ENCODE measurements at regions not wholly inside any gene's neighbourhood (a gene's known extent, or its start where the extent isn't known, plus 50 kb on each side); places are given as distances from the start of the nearest gene placed in this dataset.
"Not testable (repeated sequence)": the region's sequence is repeated elsewhere in the genome, so short reads cannot be mapped to it uniquely, and the experiment has no call there.

DNA sequence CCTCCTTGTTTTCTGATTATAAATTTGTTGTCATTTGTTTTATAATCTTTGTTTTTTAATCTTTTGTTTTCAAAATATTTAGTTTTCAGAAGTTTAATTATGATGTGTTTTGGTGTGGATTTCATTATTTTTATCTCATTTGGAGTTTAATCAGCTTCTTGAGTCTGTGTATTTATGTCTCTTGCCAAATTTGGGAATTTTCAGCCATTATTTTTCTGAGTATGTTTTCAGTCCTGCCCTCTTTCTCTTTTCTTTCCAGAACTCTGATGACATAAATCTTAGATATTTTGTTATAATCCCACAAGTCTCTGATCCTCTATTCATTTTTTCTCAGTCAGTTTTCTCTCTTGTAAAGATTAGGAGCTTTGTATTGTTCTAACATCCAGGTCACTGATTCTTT is 89.8 kb downstream of the RHOU start:
- DNase-seq: no peak

DNA sequence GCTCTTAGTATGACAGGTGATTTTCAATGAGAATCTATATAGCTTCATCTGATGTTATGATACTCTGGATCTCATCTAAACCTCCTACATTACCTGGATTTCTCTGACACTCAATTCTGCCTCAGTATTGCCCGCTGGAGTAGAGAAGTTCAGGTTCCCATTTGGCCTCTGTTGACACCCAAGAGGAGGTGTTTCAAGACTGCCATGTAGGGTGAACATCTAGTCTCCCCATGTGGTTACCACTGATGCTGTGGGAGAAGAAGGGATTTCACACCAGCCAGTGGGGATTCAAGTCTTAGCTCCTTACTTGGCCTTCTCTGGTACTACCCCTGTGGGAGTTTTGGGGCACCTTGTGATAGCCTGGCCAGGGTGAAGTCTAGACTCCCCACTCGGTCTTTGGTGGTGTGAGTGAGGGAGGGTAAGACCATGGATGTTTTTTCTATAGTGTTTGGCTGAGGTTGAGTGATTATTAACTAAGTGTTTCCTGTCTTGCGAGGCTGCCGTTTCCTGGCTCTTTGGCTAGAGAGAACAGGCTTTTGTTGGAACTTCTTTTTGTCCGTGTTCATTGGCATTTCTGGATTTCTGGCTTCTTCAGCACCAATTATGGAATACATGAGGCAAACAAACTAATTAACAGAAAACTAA is 90.7 kb downstream of the RHOU start:
- no peak for DNase-seq

DNA sequence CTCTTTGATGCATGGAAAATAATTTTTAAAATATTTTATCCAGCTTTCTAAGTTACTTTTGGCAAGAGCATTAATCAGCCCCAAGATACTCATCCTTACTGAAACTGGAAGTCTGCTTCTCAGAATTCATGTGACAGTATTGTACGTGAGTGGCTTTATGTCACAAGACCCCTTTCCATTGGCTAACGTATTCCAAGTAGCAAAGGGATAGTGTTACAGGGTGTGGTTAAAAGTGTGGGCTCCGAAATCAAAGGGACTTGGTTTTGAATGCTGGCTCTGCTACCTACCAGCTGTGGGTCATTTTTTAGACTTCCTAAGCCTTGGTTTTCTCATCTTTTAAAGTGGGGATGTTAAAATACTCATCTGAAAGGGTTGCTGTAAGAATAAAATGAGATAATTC is 91.7 kb downstream of the RHOU start:
- peak; percentile 42 for DNase-seq

DNA sequence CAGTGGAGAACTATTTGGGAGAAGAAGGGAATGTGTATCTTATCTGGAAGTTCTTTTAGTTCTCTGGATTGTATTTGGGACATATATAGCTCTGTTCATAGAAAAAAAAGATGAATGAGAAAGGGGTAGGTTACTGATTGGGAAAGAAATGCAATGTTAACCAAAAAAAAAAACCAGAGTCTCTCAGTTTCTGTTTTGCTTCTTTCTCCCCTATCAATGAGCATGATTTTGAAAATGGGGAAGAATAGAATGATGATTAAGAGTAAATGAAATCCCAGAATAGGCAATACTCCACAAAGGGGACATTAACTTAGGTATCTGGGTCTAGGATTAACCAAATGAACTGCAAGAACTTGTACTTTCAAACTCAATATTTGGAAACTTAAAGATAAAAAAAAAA is 92.9 kb downstream of the RHOU start:
- DNase-seq: no peak

DNA sequence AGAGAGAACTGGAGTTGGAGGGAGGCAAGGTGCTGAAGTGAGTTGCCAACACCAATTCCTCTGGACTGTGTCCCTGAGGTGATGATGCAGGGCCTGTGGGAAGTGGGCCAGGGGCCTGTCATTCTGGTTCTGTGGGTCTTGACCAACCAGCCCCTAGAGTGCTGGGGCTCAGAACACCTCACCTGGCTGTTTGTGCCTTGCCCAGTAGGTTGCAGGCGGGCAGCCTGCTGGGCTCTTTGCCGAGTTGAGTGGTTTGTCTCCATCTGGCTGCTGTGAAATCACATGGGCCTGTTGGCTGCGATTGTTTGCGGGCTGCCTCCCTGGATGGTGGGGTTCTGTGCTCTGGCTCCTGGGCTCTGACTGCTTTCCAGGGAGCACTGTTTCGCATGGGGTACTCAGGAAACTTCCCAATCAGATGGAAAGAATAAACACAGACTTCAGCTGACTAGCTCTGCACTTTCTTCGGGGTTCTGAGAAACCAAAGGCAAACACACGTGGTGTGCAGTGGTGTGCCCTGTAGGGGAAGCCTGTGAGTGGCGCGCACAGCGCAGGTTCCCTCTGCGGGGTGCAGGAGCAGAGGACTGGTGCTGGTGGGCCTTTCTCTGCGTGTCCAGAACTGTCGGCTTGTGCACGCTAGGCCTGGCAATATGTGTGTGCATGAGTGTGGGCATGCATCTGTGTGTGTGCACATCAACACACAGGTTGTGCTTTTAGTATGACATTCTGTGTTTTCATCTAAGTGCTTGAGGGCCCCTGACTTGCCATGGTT is 95.1 kb downstream of the RHOU start:
- DNase-seq: no peak

DNA sequence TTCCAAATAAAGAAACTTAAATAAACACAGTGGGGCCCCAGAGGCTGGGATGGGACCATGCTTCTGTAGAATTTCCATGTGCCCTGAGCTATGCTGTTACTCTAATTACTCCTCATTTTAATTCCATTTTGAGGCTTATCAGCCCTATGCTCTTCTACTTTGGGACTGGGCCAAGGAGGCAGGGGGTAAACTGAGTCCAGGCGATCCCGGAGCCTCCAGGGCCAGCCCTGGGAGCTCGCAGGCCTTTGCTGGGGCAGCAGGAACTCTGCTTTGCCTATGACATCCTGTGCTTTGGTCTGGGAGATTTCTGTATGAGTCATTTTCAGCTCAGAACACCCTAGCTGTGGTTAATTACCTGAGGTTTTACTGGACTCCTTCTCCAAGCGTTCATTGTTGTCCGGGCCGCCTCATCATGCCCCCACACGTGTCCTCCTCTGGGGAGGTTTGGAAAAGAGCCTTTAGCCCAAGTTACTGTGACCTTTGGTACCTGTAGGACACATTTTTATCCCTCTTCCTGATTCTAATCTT is 95.7 kb downstream of the RHOU start:
- DNase-seq: peak; percentile 68

DNA sequence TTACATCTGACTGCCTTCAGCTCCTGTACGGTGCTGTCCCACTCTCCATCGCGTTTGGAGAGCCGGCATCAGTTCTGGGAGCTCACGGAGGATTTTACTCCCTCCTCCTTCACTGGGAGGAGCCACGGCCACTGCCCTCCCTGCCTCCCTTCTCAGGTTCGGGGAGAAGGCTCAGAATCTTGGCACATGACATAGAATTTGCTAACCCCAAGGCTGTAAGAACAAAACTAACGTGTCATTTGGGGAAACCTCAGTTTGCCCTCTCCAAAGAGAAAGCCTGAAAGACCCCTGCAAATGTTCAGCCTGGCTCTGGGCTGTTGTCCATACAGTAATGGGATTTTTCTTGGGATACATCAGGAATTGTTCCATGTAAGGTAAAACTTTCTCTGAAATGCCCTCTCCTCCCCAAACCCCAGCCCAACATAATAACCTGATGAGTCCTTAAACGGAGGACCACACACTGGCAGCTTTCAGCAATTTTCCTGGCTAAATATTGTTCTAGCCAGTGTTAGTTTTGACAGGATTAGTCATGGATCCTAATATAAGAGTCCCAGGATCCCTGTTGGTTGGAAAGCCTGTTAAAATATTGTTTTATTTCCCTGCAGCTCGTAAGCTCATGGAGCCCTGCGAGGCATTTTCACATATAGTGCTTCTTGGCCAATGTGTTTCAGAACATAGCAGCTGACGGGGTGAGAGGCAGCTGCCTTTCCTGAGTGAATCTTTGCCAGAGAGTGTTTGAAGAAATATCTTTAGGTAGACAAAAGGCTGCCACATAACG is 98.8 kb downstream of the RHOU start:
- DNase-seq: peak; percentile 72

DNA sequence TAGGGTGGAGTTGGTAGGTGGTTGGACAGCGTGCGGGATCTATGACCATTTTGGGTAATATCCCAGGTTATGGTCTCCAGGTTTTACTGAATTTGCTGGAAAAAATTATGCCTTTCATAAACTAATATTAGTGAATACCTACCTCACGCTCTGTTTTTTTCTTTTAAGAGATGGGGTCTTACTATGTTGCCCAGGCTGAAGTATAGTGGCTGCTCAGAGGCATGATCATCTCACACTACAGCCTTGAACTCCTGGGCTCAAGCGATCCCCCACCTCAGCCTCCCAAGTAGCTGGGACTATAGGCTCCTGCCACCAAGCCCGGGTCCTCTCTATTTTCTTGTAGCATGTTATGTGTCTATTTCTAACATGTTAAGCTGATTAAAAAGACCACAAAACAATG is 100.2 kb downstream of the RHOU start:
- no peak for DNase-seq

DNA sequence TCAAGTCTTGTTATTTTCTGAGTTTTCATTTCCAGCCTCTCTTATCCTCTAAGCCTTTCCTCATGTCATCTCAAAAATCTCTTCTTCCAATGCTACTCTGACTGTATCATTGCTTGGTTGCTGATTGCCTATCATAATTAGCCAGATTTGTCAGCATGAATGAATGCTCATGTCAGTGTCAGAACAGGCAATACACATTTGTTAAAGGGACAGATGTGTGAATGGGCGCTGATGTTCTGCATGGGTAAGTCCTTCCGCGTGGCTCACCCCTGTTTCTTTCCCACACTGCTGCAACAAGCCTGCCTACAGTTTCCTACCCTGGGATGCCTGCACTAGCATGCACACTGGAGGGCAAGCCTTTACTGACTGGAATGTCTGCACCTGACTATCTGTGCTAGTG is 100.6 kb downstream of the RHOU start:
- DNase-seq: no peak

DNA sequence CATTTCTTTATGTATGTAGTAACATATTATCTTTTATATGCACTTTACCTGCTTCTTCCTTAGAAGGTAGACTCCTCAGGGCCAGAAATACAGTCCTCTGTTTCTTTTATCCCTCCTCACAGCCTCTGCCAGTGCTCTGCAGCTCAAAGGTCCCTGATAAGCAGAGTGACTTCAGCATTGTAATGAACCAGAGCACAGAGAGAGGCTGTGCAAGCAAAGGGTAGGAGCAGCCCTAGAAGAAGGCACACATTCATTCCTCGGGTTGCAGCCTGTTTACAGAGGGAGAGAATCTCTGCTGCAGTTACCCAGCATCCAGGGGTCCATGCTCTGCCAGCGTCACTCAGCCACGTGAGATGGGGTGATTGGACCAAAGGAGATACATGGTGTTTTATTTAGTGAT is 101.1 kb downstream of the RHOU start:
- DNase-seq: no peak

DNA sequence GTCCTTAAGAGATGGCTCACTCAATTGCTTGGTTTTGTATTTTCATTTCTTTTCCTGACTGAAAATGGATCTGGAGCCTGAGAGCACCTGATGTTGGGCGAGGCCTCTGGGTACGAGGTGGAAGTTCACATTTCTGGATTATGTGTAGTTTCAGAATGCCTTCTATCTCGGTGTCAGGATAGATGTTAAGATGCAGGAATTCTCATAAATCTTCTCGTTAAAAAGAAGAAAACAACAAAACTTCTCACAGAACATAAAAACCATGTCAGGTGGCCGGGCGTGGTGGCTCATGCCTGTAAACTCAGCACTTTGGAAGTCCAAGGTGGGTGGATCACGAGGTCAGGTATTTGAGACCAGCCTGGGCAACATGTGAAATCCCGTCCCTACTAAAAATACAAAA is 101.8 kb downstream of the RHOU start:
- no peak for DNase-seq

DNA sequence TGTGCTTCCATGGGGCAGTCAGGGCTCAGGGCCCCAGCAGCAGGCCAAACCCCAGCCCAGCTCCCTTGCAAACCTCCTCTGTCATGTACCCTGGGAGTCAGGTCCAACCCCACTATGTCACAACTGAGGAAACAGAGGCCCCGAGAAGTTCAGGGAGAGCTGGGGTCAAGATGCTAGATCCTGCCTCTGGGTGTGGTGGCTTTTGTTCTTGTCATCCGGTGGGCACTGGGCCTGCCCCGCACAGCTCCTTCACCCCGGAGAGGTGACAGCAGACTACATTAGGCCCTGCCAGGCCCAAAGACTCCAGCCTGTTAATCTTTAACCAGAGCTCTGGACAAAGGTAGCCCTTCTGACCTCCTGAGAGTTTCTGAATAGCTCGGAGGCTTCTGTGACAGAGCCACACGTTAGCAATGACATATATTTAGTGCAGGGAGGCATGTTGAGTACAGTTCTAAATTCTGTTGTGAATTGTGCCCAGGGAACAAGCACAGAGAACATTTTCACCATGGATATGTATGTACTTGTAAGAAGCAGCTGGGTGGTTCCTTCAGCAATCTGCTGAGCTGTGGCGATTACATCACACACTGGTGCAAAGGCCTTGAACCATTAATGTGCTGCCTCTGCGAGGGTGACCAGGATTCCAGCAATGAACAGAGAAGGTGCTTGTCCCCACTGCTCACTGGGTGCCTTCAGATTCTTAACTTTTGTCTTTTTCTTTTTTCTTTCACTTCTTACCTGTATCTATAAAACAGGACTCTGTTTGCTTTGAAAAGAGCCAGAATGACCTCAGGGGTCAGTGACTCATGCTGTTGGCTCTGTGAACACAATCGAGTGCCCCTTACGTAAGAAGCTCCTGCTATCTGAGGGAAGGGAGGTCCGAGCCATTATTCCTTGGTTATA is 102.8 kb downstream of the RHOU start:
- no peak for DNase-seq

DNA sequence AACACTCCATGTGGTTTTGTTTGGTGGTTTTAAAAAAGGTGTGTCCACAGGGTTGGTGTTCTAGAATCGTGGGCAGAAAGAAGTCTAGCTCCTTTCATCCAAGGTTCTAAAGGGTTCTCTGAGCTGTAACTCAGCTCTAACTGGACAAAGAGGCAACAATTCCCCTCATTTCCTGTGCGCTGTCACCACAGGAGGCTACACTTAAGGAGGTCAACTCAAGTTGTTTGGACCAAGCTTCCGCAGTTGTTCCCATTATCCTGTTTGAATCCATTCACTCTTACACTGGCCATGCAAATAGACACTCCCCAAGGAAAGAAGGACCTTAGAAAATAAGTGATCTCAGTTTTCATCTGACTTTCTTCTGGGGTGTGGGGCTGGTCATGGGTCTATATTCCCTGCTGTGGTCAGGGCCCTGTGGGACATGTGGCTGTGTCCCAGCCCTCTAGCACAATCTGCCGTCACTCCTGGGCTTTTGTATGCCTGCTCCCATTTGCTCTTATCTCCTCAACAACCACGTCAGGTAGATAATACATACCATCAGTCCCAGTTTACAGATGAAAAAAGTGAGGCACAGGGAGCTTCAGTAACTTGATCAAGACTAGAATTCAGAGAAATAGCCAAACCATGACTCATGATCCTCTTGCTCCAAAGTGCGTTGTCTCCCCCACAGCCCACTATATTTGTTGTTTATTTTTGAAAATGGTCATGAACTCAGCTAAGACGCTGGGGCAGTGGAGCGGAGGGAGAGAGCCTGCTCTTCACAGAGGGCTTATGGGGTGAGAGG is 103.6 kb downstream of the RHOU start:
- no peak for DNase-seq

DNA sequence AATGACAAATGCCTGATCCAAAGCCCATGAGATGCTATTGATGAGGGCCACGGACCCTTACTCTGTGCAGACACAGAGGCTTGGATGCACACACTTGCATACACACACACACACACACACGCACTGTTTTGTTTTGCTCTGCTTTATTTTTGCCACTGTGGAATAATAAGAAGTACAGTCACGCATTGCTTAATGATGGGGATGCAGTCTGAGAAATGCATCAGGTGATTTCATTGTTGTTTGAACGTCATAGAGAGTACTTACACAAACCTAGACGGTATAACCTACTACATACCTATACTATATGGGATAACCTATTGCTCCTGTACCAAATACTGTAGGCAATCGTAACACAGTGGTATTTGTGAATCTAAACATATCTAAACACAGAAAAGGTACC is 104.4 kb downstream of the RHOU start:
- no peak for DNase-seq

DNA sequence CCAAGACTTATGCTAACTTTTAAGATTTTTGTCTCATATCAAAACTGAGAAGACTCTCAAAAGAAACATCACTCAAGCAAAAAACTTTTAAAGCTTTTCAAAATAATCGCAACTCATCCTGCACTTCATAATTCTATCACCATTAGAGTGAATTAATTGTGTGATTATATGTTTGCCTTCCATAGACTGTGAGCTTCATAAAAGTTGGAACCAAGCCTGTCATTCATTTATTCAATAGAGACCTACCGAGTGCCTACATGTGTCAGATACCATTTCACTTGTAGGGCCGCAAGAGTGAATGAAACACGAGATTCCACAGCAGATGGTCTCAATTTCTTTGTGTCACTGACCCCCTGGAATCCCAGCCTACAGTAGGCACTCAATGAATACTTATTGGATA is 106.4 kb downstream of the RHOU start:
- DNase-seq: no peak

DNA sequence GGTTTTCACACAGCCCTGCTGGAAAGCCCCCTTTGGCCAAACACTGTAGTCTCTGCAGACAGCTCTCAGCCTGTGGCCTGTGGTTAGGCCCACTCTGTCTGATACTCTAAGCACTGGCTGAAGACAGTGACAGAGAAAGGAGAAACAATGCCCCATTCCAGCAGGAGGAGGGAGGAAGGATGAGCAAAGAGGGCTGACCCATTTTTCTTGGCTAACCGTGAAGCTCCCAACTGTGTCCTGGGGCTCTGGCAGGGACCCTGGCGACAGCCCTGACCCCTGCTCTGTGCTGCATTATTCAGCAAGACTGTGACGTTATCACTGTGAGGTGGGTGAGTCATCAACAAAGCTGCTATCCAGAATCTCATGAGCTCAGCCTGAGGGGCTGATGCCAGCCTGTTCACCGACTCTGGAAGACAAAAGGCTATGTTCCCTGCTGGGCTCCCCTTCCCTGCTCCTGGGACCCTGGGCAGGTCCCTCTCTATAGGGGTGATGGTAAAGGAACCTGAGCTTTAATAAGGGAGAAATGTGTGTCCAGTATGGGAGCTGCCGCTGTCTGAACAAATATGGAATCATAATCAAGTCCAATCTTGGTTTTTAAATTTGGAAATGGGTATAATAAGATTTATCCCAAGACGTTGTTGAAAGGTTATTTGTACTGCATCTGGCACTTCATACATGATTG is 107.0 kb downstream of the RHOU start:
- no peak for DNase-seq

DNA sequence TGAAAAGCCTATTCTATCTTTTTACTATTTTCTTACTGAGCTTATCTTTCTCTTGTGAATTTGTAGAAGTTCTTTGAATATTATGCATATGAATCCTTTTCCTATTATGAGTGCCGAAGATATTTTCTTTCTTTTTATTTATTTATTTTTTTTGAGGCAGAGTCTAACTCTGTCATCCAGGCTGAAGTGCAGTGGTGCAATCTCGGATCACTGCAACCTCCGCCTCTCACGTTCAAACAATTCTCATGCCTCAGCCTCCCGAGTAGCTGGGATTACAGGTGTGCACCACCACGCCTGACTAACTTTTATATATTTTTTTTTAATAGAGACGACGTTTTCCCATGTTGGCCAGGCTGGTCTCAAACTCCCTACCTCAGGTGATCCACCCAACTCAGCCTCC is 109.8 kb downstream of the RHOU start:
- DNase-seq: no peak

DNA sequence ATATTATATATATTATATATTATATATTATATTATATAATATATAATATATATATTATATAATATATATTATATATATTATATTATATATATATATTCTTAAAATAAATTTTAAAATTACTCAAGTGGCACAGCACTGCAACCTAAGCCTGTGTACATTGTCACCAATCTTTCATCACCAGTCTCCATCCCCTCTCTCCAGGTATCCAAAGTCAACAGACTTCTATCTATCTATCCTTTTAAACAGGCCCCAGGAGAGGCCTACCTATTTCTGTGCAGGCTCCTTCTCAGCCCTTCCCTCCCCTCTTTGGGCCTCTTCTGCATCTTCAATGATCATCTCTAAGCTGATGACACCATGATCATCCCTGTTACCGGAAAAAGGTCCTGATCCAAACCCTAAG is 111.7 kb downstream of the RHOU start:
- no peak for DNase-seq

DNA sequence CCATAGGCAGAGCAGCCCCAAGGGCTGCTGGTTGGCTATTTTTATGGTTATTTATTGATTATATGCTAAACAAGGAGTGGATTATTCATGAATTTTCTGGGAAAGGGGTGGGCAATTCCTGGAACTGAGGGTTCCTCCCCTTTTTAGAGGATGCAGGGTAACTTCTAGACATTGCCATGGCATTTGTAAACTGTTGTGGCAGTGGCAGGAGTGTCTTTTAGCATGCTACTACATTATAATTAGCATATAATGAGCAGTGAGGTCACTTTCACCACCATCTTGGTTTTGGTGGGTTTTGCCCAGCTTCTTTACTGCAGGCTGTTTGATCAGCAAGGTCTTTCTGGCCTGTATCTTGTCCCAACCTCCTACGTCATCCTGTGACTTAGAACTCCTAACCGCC is 112.2 kb downstream of the RHOU start:
- not testable (repeated sequence) for DNase-seq

DNA sequence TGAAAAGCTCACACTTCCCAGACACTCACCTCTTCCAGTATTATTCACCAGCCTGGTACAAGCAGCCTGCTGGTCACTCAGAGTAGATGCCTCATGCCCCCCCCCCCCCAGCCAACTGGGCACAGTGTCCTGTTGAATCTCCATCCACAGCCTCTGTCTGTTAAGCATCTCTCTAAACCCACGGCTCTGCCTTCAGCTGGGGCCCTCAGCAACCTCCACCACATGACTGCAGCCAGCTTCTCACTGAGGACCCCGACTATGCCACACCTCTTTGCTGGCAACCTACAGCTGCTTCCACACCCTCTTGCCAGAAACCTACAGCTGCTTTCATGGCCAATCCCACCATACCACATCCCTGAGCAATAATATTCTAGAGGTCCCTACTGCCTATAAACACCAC is 113.1 kb downstream of the RHOU start:
- DNase-seq: no peak

DNA sequence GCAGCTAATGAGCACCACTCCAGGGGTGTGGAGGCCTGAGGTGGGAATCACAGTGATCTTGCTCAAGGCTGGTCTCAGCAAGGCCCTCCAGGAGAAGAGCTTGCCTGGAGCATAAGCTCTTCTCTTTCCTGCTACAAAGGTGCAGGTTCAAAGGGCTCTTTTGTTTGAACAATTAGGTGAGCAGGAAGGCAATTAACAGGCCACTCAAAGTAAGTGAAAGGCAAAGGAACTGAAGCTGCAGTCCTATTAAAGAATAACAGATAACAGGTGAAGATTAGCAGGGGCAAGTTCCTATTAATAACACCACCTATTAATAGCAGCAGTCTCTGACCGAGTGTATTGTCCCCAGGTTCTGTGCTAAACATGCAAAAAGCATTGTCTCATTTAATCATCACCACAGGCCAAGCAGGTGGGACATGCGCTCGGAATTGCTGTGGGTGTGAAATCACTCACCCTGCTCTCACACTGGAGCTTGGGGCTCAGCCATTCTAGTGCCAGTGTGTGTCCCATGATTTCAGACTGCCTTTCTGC is 113.8 kb downstream of the RHOU start:
- no peak for DNase-seq
